ENCODE measurements at regions not wholly inside any gene's neighbourhood (a gene's known extent, or its start where the extent isn't known, plus 50 kb on each side); places are given as distances from the start of the nearest gene placed in this dataset.

GRCh38 chr6:149212892-149213801, 104.4 kb upstream of the TAB2 start:
- TF ChIP-seq POLR2AphosphoS5 (IDR thresholded peaks at IDR 0.05) (no peak), CTCF (IDR thresholded peaks at IDR 0.05) (no peak)
